ENCODE measurements at regions not wholly inside any gene's neighbourhood (a gene's known extent, or its start where the extent isn't known, plus 50 kb on each side); places are given as distances from the start of the nearest gene placed in this dataset.

DNA sequence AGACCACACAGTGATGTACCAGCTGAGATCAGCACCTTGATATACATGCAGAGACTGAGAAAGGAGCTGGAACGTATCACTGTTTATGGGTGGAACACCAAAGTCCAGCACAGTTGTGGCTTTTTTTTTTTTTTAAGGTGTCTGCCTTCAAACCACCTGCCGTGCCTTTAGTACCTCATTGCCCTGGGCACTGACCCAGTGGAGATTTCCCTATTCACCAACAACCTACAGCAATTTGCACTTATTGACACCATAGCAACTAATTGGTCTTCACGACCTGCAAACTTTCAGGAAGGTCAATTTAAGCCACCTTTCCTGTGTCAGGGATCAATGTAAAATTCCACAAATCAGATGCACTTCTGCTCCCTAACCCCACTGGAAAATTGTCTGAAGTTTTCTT, 181.6 kb upstream of the ADGRL2 start:
- TF ChIP-seq CTCF (IDR thresholded peaks at IDR 0.05) (no peak), POLR2AphosphoS5 (IDR thresholded peaks at IDR 0.05) (no peak)

All from sigmoid colon (tissue), 4 donors.